ENCODE measurements at regions not wholly inside any gene's neighbourhood (a gene's known extent, or its start where the extent isn't known, plus 50 kb on each side); places are given as distances from the start of the nearest gene placed in this dataset.
"Not testable (repeated sequence)": the region's sequence is repeated elsewhere in the genome, so short reads cannot be mapped to it uniquely, and the experiment has no call there.

DNA sequence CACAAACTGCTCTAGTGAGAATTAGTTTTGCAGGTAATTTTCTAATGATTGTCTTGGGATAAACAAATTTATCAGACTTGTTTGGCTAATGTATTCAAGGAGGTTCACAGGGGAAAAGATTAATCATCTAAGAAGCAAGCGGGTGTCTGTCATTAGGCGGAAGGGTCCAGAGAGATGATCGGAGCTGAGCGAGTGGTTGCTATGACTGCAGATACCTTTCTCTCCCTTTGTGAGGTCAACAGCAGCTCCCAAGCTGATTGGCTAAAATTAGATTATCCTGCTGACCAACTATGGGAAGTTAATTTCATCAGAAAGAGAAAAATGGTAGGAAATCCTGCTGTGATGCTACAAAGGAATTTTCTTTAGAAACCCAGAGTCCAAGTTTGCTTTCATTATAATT lies 276.0 kb downstream of the SOX2 start:
- DNase-seq (ENCODE audit: low spot score) = no peak

DNA sequence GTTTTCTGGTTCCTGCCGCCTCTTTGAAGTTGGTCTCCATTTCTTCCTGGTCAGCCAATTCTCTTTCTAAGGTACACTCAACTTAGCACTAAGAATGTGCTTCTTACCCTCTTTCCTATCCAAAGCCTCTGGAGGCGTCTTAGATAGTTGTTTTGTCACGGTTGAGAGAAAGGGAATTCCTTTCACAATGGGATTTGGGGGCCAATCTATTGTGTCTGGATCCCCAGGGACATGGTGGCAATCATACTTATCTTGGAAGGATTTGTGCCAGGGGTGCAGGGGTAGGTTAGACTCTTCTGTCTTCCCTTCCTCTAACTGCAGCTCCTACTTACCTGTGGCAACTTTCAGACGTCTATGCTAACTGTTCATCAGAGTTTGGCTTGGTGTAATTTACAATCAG lies 287.1 kb downstream of the SOX2 start:
- DNase-seq (ENCODE audit: low spot score) = no peak

DNA sequence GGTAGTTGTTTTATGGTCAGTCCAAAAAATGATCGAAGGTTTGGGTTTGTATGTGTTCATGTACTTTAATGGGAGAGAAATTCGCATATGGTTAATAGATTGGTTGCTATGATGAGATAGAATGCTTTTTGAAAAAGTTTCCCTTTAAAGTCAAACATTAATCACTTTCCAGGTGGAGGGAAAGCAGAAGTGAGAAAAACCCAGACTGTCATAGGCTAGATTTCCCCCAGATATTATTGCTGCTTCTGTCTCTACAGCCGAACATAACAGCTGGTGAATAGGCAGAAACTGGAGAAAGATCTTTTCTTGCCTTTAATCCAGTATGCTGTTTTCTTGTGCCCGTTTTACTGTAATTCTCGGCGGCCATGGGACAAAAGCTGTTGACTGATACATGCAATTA lies 287.6 kb downstream of the SOX2 start:
- no peak for DNase-seq (ENCODE audit: low spot score)

DNA sequence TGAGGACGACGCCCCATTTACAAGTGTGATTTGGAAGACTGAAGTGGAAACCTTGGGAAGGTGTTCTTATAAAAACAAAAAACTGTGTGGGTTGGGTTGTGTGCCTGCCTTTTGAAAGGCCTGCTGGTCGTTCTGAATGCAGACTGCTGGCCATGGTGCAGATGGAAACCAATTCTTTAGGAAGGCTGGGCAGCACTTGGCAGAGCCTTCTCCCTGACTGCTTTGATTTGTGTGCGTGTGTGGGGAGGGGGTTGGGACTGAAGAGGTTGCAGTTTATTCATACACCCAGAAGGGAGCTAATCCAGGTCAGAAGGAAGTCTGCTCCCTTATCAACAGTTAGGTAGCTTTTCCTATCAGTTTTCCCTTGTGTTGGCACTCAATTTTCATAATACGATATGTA lies 288.7 kb downstream of the SOX2 start:
- DNase-seq (ENCODE audit: low spot score) = no peak

DNA sequence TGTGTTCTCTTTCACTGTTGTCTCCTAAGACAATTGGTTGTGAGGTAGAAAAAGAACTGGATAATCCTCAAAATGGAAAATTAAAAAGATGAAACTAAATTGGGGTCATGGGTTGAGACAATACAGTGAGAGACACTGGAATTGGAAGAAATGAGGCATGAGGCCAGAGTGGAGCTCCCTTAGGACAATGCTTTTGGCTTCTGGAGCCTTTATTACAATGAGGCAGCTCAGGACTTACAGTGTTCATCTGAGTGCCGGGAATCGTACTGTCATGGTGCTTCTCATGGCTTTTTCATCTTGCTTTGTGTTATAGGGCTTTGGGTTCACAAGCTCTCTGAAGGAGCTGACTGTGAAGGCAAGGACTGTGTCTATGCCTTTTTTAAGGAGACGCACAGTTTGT lies 293.5 kb downstream of the SOX2 start:
- DNase-seq (ENCODE audit: low spot score) = no peak

DNA sequence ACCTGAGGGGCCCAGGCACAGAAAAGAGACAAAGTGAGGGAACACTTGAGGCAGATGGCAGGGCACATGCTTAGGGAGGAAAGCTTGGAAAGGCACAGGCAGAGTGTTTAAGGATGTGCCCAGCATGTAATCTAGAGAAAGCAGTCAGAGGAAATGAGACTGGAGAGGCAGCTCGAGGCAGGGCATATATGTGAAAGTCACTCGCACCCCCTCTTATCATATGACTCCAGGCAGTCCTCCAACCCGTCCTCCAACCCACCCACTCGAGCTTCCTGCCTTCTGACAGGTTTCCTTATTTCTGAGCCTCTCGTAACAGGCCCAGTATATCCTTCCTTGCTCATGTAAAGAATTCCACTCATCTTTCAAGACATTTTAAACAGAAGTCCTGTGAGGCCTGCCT lies 294.0 kb downstream of the SOX2 start:
- peak; percentile 6 for DNase-seq (ENCODE audit: low spot score)

DNA sequence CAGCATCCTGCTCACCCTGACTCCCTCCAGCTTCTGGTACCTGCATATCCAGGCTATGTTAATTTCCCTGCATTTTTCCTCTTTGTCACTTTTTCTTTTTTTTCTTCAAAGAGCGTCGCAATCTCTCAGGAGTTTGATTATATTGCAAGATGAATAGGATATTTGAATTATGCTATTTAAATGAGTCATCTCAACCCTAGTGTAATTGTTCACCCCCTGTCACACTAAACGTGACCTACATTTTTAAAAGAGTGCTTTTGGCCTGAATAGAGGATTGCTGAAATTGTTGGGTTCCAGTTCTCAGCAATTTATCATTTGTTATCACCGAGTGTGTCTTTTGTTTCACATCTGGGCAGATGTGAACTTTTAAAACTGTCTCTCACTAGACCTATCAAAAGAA lies 294.7 kb downstream of the SOX2 start:
- DNase-seq (ENCODE audit: low spot score) = no peak

DNA sequence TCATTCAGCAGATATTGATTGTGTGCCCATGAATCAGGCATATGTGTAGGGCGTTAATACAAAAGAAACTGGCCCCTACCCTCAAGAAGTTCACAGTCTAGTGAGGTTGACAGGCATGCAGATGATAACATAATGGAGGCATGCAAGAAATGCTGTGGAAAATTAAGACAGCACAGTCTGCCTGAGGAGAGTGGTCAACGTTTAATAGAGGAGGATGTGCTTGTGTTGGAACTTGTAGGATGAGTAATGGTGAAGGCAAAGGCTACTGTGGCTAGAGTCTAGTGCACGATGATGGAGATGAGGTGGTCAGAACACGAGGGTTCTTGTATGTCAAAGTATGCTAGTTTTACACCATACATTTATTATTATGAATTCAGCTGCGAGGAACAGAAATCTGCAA lies 295.7 kb downstream of the SOX2 start:
- no peak for DNase-seq (ENCODE audit: low spot score)

DNA sequence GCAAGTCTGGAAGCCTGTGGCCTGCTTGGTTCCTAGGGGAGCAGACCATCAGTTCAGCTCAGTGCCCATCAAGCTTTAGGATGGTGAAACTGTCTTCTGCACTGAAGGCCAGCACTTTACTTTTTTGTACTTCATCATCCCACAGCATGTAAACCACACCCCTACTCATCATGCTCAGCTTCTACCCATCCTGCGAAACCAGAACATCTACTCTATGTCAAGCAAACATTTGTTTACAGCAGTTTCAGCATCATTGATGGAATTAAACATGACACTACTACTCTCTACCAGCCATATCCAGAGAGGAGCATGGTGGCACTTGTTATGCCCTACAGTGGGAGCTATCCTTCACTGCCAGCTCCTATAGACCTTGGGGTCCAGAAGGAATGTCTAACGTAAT lies 306.6 kb downstream of the SOX2 start:
- DNase-seq (ENCODE audit: low spot score) = no peak

DNA sequence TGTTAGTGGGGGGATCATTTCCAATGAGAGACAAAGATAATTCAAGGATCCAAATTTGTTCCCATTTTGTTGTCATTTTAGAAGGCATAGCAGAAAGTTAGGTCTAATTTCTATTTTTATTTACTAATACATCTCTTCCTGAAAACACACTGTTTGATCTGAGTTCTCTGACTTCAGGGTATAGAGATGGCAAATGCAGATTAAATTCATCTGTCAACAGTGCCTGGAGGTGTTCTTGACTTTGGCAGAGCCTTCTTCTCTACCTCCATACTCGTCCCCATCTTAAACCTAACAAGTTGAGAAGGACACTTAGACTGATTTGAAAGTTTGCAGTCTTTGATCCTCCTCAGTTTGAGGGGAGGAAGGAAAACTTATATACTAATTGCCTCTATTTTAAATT lies 308.2 kb downstream of the SOX2 start:
- no peak for DNase-seq (ENCODE audit: low spot score)

DNA sequence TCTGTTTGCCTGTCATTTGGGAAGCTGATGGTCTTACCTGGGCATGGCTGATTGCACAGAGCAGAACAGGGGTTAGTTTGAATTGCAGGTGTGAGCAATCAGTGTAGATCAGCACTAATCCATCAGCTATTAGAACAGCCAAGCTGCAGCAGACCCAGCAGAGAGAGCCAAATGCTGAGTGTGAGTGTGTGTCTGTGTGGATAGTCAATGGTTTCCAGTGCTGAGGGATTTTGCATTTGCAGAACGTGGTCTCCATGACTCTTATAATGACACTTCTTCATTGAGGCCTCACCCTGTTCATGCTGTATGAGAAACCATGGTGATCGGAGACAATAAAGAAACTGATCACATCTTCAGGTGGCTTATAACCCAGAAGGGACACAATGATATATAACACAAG lies 312.1 kb downstream of the SOX2 start:
- no peak for DNase-seq (ENCODE audit: low spot score)

DNA sequence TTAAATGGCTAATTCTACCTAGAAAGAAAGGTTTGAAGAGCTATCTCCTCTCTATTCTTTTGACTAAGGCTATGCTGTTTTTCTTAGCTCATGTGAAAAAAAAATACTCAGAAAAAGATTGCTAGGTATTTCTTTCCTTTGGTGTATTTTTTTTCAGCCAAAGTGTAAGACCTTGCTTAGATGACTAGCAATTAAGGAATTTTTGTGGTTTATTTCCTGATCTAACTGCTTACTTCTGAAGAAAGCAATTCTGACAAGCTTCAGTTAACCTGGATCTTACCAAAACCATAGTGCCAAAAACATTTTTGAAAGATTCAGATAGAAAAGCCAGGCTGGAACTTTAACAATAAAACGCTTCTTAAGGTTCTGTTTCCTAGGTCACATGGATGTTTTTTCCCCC lies 315.6 kb downstream of the SOX2 start:
- DNase-seq (ENCODE audit: low spot score) = no peak

DNA sequence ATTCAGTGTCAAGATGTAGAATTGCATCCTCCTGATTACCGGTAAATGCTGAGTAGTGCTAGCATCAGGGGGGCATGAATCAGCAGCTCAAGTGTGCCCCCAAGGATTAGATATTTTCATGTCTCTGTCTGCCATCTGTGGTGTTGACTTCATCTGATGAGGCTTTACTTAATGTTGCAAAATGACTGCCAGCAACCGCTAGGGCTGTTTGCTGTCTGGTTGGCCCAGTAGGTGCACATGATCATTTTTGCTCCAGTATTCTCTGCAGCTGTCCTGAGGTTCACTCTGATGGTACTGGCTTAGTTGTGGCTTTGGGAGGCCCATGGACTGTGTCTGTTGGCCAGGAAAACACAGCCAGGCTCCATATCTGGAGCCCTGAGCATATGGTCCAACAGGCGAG lies 316.4 kb downstream of the SOX2 start:
- DNase-seq (ENCODE audit: low spot score) = no peak

DNA sequence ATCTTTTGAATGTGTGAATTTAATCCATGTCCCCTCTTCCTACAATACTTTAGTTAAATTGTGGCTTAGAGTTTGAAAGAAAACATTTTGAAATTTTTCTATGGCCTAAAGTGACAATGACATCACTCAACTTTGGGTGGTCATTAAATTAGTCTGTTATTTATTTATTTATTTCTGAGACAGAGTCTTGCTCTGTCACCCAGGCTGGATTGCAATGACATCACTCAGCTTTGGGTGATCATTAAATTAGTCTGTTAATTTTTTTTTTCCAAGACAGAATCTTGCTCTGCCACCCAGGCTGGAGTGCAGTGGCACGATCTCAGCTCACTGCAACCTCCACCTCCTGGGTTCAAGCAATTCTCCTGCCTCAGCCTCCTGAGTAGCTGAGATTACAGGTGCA lies 322.5 kb downstream of the SOX2 start:
- not testable (repeated sequence) for DNase-seq (ENCODE audit: low spot score)

DNA sequence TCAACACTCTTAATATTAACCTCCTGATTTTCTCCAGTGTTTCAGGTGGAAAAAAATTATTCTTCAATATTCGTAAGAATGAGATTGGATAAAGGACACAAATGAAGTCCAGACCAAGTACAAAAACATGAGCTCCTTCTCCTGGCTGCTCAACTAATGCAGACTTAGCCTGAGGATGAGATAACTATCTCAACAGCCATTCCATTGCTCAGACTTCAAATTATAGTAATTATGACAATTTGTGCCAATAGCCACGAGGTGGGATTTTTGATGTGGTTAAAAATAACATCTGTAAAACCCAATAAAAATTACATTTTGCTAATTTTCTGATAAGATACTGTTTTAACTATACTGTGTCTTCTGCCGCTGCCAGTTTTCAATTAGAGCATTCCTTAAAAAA lies 323.6 kb downstream of the SOX2 start:
- no peak for DNase-seq (ENCODE audit: low spot score)

DNA sequence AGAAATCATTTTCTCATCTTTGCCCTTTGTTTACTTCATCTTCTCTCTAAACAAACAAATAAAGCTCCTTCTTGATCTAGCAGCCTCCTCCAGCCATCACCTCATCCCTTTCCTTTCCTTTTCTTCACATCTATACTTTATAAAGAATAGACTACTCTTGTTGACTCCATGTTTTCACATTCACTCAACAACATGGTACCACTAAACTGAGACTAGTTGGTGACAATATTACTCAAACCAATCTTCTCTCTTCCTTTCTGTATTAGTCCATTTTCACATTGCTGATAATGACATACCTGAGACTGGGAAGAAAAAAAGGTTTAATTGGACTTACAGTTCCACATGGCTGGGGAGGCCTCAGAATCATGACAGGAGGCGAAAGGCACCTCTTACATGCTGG lies 324.7 kb downstream of the SOX2 start:
- DNase-seq (ENCODE audit: low spot score) = no peak

DNA sequence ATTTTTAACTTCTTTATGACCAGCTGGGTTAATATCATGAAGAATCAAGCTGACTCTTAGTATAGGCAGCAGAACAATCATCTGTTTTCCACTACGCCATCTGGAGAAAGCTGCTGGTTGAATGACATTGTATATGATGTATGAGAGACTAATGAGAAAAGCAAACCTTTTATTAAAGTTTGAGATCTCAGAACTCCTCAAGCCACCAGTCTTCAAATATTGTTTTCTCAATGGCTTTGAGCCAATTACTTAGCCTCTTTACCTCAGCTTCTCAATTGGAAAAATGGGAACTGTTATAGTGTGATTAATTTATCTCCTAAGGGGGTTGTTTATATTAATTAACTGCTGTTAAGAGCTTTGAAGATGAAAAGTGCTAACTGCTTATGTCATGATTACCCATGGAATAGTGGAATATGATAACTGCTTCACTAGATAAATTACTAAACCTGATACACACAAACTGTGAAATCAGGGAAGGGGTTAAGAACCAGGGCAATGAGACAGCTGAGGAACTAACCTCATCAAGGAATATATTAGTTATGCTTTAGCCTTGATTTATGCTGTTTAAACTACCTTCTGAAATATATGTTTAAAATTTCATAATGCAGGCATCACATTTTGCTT lies 330.1 kb downstream of the SOX2 start:
- DNase-seq (ENCODE audit: low spot score) = peak; percentile 15

DNA sequence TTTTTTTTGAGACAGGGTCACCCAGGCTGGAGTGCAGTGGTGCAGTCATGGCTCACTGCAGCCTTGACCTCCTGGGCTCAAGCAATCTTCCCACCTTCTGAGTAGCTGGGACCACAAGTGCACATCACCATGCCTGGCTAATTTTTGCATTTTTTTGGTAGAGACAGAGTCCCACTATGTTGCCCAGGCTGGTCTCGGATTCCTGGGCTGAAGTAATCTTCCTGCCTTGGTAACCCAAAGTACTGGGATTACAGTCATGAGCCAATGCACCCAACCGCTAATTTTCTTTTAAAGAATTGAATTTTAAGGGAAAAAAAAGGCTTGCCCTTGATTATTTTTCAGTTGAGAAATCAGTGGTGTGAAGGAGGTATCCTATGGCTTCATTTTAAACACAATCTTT lies 334.0 kb downstream of the SOX2 start:
- DNase-seq (ENCODE audit: low spot score) = peak; percentile 5

DNA sequence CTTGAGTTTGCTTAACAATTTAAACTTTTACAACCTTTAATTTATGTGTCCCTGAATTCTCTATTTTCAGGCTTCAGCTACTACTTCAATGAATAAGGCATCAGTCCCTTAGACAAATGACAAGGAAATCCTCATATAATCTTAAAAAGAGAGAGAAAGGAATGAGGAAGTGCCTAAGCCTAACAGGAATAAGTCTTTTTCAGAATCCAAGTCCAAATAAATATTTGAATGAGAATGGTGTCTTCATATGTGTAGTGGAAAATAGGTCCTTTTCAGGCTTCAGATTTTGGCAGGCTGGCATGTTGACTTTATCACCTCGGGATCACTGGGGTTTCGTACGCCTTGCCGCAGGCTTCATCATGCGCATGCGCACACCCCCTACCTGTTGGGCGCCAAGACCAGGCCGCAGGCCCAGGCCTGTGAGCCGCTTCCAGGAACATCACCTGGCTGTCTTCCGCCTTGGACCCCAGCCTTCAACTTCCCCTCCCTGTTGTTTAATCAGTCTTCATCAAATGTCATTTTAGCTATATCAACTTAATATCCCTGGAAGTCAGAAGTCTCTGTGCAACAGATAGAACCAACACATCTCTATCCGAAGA lies 334.5 kb downstream of the SOX2 start:
- no peak for DNase-seq (ENCODE audit: low spot score)

DNA sequence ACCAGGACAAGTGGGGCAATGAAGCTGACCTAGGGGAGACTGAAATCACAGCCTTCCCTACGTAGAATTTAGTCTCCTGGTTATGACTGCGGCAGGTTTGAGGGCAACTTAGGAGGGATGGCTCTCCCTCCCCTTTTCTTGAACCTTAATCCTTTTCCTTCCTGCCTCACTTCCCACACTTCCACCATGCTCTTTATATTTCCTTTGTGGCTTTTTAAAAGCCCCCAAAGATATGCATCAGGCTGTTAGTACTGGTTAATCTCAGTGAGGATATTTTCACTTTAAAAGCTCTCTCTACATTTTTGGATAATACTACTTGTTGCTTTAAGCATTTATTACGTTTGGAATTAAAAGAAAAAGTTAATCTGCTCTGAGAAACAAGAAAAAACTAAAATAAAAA lies 339.2 kb downstream of the SOX2 start:
- DNase-seq (ENCODE audit: low spot score) = no peak

DNA sequence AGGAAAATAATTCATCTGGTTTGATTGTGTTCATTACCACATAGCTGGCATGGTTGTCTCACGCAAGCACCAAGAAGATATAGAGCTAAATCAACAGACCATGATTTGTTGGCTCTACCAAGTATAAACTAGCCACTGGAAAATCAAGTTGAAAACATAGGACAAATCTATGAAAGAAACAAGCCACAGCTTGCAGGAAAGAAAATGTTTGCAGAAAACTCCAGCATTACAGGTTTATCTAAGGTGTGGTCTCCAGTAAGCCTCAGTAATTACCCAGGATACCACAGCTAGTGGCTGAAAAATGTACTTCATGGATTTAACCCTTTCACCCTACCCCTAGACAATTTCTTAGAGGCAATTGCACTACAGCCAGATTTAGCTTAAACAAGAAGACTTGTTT lies 340.6 kb downstream of the SOX2 start:
- no peak for DNase-seq (ENCODE audit: low spot score)

DNA sequence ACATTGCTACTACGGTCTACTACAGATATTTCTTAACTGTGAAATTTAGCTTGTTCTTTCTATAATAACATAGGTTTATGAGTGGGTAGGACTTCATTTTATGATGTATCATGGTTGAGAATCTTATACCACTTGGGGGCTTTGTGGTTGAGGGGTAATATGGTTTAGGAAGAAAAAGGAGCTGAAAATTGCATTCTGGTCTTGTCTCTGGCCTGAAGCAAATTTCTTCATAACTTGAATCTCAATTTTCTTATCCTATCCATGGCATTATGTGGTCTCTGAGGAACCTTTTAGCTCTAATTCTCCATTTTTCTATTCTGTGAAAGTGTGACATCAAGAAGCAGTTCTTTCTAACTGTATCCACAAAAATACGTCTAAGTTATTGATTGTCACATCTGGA lies 341.0 kb downstream of the SOX2 start:
- no peak for DNase-seq (ENCODE audit: low spot score)

DNA sequence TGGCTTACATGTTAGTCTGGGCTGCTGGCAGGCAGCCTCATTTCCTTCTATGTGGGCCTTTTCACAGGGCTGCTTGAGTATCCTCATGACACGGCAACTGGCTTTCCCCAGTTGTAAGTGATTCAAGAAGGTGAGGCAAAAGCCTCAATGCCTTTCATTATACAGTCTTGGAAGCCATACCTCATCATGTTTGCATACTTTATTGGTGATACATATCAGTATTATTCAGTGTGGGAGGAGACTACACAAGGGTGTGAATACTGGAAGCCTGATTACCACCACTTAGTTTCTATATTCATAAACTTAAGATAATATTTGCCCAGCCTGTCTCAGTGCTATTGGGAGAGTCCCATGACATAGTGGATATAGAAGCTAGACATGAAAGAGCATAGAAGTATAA lies 346.8 kb downstream of the SOX2 start:
- DNase-seq (ENCODE audit: low spot score) = no peak

DNA sequence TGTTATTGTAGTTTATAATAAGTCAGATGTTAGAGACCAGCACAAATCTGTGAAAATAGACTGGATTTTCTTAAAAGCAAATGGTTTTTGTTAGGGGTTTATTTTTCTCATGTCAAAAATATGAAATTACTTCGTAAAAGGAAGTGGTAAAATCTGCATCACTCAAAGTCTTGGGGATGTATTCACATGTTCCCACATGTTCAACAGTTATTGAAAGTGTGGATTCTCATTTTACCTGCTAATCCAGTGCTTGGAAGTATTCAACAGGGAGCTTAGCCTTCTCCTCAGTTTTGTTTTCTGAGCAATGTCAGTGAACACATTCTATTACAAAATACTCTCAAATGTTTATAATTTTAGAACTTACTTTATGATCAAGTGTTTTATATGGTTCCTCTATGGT lies 352.0 kb downstream of the SOX2 start:
- no peak for DNase-seq (ENCODE audit: low spot score)

DNA sequence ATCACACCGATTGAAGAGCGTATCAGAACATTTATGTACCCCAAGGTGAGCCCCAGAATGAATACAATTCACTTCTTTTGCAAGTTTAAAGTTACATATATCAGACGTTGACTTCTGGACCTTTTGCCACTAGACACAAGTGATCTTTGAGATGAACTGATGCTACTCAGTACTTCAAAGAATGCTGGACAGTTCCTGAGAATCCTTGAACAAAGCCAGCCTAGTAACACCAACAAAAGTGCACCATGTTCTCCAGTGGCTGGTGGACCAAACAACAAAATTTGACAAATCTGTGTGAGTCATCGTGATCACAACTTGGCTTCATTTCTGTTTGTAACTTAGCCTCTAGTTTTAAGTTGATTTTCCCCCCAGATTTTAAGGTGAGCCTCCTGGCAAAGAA lies 355.7 kb downstream of the SOX2 start:
- DNase-seq (ENCODE audit: low spot score) = no peak

Data from Ammon's horn (tissue), 1 donor.